Lower leg skin (tissue), 3 donors: ENCODE measurements at regions not wholly inside any gene's neighbourhood (a gene's known extent, or its start where the extent isn't known, plus 50 kb on each side); places are given as distances from the start of the nearest gene placed in this dataset.

Experiments used
- POLR2A ChIP-seq, 2 donors: fragments of 450-650 bp; IDR thresholded peaks; one replicate each; pipeline ENCODE4 v1.6.1; 2016 to 2017; ENCODE audit warnings: antibody characterized with exemption in 2 of 2, mild to moderate bottlenecking in 1 of 2, moderate library complexity in 1 of 2
- TF ChIP-seq, protein P1 (sequence below), 3 donors: fragments of 450-650 bp; IDR thresholded peaks; one replicate each; pipeline ENCODE4 v1.5.1; 2016; ENCODE audit warnings: antibody characterized with exemption in 3 of 3, mild to moderate bottlenecking in 3 of 3, moderate library complexity in 2 of 3

- TF ChIP-seq, protein P1, sequence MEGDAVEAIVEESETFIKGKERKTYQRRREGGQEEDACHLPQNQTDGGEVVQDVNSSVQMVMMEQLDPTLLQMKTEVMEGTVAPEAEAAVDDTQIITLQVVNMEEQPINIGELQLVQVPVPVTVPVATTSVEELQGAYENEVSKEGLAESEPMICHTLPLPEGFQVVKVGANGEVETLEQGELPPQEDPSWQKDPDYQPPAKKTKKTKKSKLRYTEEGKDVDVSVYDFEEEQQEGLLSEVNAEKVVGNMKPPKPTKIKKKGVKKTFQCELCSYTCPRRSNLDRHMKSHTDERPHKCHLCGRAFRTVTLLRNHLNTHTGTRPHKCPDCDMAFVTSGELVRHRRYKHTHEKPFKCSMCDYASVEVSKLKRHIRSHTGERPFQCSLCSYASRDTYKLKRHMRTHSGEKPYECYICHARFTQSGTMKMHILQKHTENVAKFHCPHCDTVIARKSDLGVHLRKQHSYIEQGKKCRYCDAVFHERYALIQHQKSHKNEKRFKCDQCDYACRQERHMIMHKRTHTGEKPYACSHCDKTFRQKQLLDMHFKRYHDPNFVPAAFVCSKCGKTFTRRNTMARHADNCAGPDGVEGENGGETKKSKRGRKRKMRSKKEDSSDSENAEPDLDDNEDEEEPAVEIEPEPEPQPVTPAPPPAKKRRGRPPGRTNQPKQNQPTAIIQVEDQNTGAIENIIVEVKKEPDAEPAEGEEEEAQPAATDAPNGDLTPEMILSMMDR (IDR thresholded peaks at IDR 0.05) = no peak
- TF ChIP-seq POLR2A (IDR thresholded peaks at IDR 0.05) = no peak
These were observed 233.6 kb downstream of the POSTN start for GRCh38 chr13:37364956-37365355.
